Activated T-cell treated with anti-CD3 and anti-CD28 coated beads, Interleukin-2, amount 50 U/mL, for 72 hours (primary cell): ENCODE measurements at regions not wholly inside any gene's neighbourhood (a gene's known extent, or its start where the extent isn't known, plus 50 kb on each side); places are given as distances from the start of the nearest gene placed in this dataset.
"Not testable (repeated sequence)": the region's sequence is repeated elsewhere in the genome, so short reads cannot be mapped to it uniquely, and the experiment has no call there.

Source experiments
- ATAC-seq, 2 donors: fragments of 150-1000 bp; cut with Tn5 transposase; replicated peaks in 1 of 2; 2 replicates each; pipeline ENCODE4 v1.10.0; 2021; ENCODE audit warnings: moderate library complexity in 2 of 2, mild to moderate bottlenecking in 1 of 2
- DNase-seq, 2 donors: peaks; one replicate each; pipeline ENCODE4 v3.0.0; 2021 to 2022; ENCODE audit warnings: mixed read lengths in 1 of 2
- H3K27ac Mint-ChIP-seq: one replicate; pipeline ENCODE4 v1.8.0; 2022; ENCODE audit warnings: mild to moderate bottlenecking, moderate library complexity, mixed read lengths
- H3K27me3 Mint-ChIP-seq: one replicate; pipeline ENCODE4 v1.8.0; 2022; ENCODE audit warnings: low read depth, mixed read lengths
- H3K36me3 Mint-ChIP-seq, 2 donors: one replicate each; pipeline ENCODE4 v1.8.0; 2022; ENCODE audit warnings: mixed read lengths in 2 of 2, mild to moderate bottlenecking in 1 of 2; ENCODE audit not compliant: insufficient read depth in 2 of 2
- H3K4me1 Mint-ChIP-seq: one replicate; pipeline ENCODE4 v1.8.0; 2022; ENCODE audit warnings: low read depth, mixed read lengths
- H3K4me3 Mint-ChIP-seq, 2 donors: one replicate each; pipeline ENCODE4 v1.8.0; 2022; ENCODE audit warnings: mild to moderate bottlenecking in 2 of 2, mixed read lengths in 2 of 2, moderate library complexity in 2 of 2
- H3K9me3 Mint-ChIP-seq, 2 donors: one replicate each; pipeline ENCODE4 v1.8.0; 2022; ENCODE audit warnings: mixed read lengths in 2 of 2

- Mint-ChIP-seq H3K36me3 (peaks cover 0 to 1% of the 10 kb centered on the region in 2 donors), H3K4me3 (no peak overlapping the region), H3K27me3 (no peaks in the 10 kb centered on the region), H3K9me3 (peaks cover 1 to 7% of the 10 kb centered on the region in 2 donors), H3K4me1 (no peaks in the 10 kb centered on the region), H3K27ac (no peak overlapping the region)
- DNase-seq = no peak
- no peak for ATAC-seq
These were observed 363.7 kb upstream of the EPHA6 start for GRCh38 chr3:96450699-96451098.

GRCh38 chr3:96465521-96465920 is 348.9 kb upstream of the EPHA6 start:
- DNase-seq = no peak
- H3K27ac Mint-ChIP-seq = no peak overlapping the region

GRCh38 chr3:96466441-96466840 is 348.0 kb upstream of the EPHA6 start:
- Mint-ChIP-seq H3K4me3 (no peak overlapping the region), H3K4me1 (no peaks in the 10 kb centered on the region), H3K27ac (no peak overlapping the region), H3K27me3 (no peaks in the 10 kb centered on the region), H3K9me3 (peaks cover 2 to 3% of the 10 kb centered on the region in 2 donors), H3K36me3 (no peaks in the 10 kb centered on the region)
- DNase-seq (no peak), ATAC-seq (no peak)

More at GRCh38 chr3:96465521-96465920, 348.9 kb upstream of the EPHA6 start:
- peaks cover 0 to 2% of the 10 kb centered on the region in 2 donors for H3K9me3 Mint-ChIP-seq
- H3K27me3 Mint-ChIP-seq = no peaks in the 10 kb centered on the region
- no peak overlapping the region for H3K4me3 Mint-ChIP-seq
- no peaks in the 10 kb centered on the region for H3K36me3 Mint-ChIP-seq
- no peak for ATAC-seq
- H3K4me1 Mint-ChIP-seq = no peaks in the 10 kb centered on the region

GRCh38 chr3:96467639-96468038 is 346.8 kb upstream of the EPHA6 start:
- Mint-ChIP-seq H3K4me1 (no peaks in the 10 kb centered on the region), H3K36me3 (no peaks in the 10 kb centered on the region), H3K27me3 (no peaks in the 10 kb centered on the region), H3K27ac (no peak overlapping the region), H3K4me3 (no peak overlapping the region), H3K9me3 (peaks cover 2 to 3% of the 10 kb centered on the region in 2 donors)
- ATAC-seq (no peak), DNase-seq (no peak)

- DNase-seq (no peak), ATAC-seq (no peak)
- no peaks in the 10 kb centered on the region for H3K4me1 Mint-ChIP-seq
- H3K36me3 Mint-ChIP-seq = no peaks in the 10 kb centered on the region
- no peaks in the 10 kb centered on the region for H3K27me3 Mint-ChIP-seq
- H3K4me3 Mint-ChIP-seq = no peak overlapping the region
- H3K9me3 Mint-ChIP-seq = no peaks in the 10 kb centered on the region
- H3K27ac Mint-ChIP-seq = no peak overlapping the region
These were observed 335.9 kb upstream of the EPHA6 start for GRCh38 chr3:96478496-96478895.

- DNase-seq (no peak), ATAC-seq (no peak)
- H3K27me3 Mint-ChIP-seq = no peaks in the 10 kb centered on the region
- H3K36me3 Mint-ChIP-seq = no peaks in the 10 kb centered on the region
- no peak overlapping the region for H3K4me3 Mint-ChIP-seq
- H3K27ac Mint-ChIP-seq = no peak overlapping the region
- no peaks in the 10 kb centered on the region for H3K4me1 Mint-ChIP-seq
- H3K9me3 Mint-ChIP-seq = no peaks in the 10 kb centered on the region
These were observed 333.5 kb upstream of the EPHA6 start for GRCh38 chr3:96480881-96481280.

GRCh38 chr3:96483191-96483590 is 331.2 kb upstream of the EPHA6 start:
- ATAC-seq, DNase-seq, H3K27ac Mint-ChIP-seq, H3K36me3 Mint-ChIP-seq, H3K27me3 Mint-ChIP-seq, H3K4me3 Mint-ChIP-seq, H3K4me1 Mint-ChIP-seq, H3K9me3 Mint-ChIP-seq: not testable (repeated sequence)

- no peaks in the 10 kb centered on the region for H3K27me3 Mint-ChIP-seq
- H3K9me3 Mint-ChIP-seq = peaks cover 0 to 6% of the 10 kb centered on the region in 2 donors
- no peak overlapping the region for H3K4me3 Mint-ChIP-seq
- H3K27ac Mint-ChIP-seq = no peak overlapping the region
- no peaks in the 10 kb centered on the region for H3K36me3 Mint-ChIP-seq
- DNase-seq (no peak), ATAC-seq (no peak)
- no peaks in the 10 kb centered on the region for H3K4me1 Mint-ChIP-seq
These were observed 330.6 kb upstream of the EPHA6 start for GRCh38 chr3:96483781-96484180.

- peaks cover 4 to 16% of the 10 kb centered on the region in 2 donors for H3K9me3 Mint-ChIP-seq
- no peak for DNase-seq
- no peak for ATAC-seq
- H3K4me3 Mint-ChIP-seq = no peak overlapping the region
- H3K27ac Mint-ChIP-seq = no peak overlapping the region
- no peaks in the 10 kb centered on the region for H3K27me3 Mint-ChIP-seq
- H3K4me1 Mint-ChIP-seq = no peaks in the 10 kb centered on the region
- H3K36me3 Mint-ChIP-seq = peaks cover 0 to 5% of the 10 kb centered on the region in 2 donors
These were observed 325.7 kb upstream of the EPHA6 start for GRCh38 chr3:96488708-96489107.

GRCh38 chr3:96491023-96491422 is 323.4 kb upstream of the EPHA6 start:
- peaks cover 5 to 16% of the 10 kb centered on the region in 2 donors for H3K9me3 Mint-ChIP-seq

GRCh38 chr3:96491868-96492267 is 322.5 kb upstream of the EPHA6 start:
- H3K4me3 Mint-ChIP-seq = no peak overlapping the region
- no peaks in the 10 kb centered on the region for H3K27me3 Mint-ChIP-seq
- DNase-seq = no peak
- no peak for ATAC-seq
- no peak overlapping the region for H3K27ac Mint-ChIP-seq
- no peaks in the 10 kb centered on the region for H3K4me1 Mint-ChIP-seq
- H3K9me3 Mint-ChIP-seq = peaks cover 12 to 21% of the 10 kb centered on the region in 2 donors
- H3K36me3 Mint-ChIP-seq = peaks cover 0 to 7% of the 10 kb centered on the region in 2 donors

More at GRCh38 chr3:96491023-96491422, 323.4 kb upstream of the EPHA6 start:
- DNase-seq = no peak
- H3K4me3 Mint-ChIP-seq = no peak overlapping the region
- H3K27me3 Mint-ChIP-seq = no peaks in the 10 kb centered on the region
- H3K4me1 Mint-ChIP-seq = no peaks in the 10 kb centered on the region
- H3K36me3 Mint-ChIP-seq = peaks cover 0 to 7% of the 10 kb centered on the region in 2 donors
- ATAC-seq = no peak
- H3K27ac Mint-ChIP-seq = no peak overlapping the region

- Mint-ChIP-seq H3K27ac (no peak overlapping the region), H3K4me3 (no peak overlapping the region), H3K4me1 (no peaks in the 10 kb centered on the region), H3K27me3 (no peaks in the 10 kb centered on the region), H3K36me3 (no peaks in the 10 kb centered on the region), H3K9me3 (peaks cover 3 to 7% of the 10 kb centered on the region in 2 donors)
- ATAC-seq (no peak), DNase-seq (no peak)
These were observed 304.1 kb upstream of the EPHA6 start for GRCh38 chr3:96510334-96510733.

GRCh38 chr3:96537165-96537564 is 277.2 kb upstream of the EPHA6 start:
- Mint-ChIP-seq H3K27ac (no peak overlapping the region), H3K9me3 (peaks cover 3 to 4% of the 10 kb centered on the region in 2 donors), H3K4me3 (no peak overlapping the region), H3K27me3 (no peaks in the 10 kb centered on the region), H3K4me1 (no peaks in the 10 kb centered on the region), H3K36me3 (peaks cover 0 to 2% of the 10 kb centered on the region in 2 donors)
- no peak for DNase-seq
- ATAC-seq = no peak

GRCh38 chr3:96538186-96538585 is 276.2 kb upstream of the EPHA6 start:
- no peak for ATAC-seq
- no peak for DNase-seq
- no peaks in the 10 kb centered on the region for H3K27me3 Mint-ChIP-seq
- no peak overlapping the region for H3K4me3 Mint-ChIP-seq
- H3K36me3 Mint-ChIP-seq = no peaks in the 10 kb centered on the region
- H3K4me1 Mint-ChIP-seq = no peaks in the 10 kb centered on the region
- H3K27ac Mint-ChIP-seq = no peak overlapping the region
- H3K9me3 Mint-ChIP-seq = peaks cover 4 to 7% of the 10 kb centered on the region in 2 donors
